ENCODE measurements at regions not wholly inside any gene's neighbourhood (a gene's known extent, or its start where the extent isn't known, plus 50 kb on each side); places are given as distances from the start of the nearest gene placed in this dataset.
"Not testable (repeated sequence)": the region's sequence is repeated elsewhere in the genome, so short reads cannot be mapped to it uniquely, and the experiment has no call there.

GRCh38 chr4:8965896-8966295 lies 94.3 kb upstream of the HMX1 start:
- not testable (repeated sequence) for DNase-seq

DNA sequence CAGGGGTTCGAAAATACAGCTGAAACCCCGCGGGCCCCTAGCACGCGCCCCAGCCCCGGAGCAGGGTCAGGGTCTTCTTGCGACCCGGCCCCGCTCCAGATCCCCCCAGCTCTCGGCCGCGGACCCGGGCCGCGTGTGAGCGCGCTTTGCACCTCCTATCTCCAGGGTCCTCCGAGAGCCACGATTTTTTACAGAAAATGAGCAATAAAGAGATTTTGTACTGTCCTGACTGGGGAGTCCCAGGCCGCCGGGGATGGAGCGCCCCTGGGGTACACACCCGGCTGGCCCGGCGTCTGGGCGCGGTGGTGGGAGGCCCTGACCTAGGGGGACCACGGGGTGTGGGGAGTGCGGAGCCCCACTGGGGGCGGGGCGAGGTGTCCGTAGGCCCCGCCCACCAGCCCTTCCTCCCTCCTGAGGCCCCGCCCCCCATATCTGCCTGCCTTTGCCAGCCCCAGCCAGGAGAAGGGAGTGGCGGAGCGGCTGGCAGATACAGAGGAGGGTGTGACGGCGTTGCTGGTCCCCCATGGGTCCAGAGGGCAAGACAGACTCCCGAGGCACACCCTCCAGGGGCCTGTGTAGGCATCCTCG lies 92.7 kb upstream of the HMX1 start:
- DNase-seq: not testable (repeated sequence)

GRCh38 chr4:8963533-8963932 lies 91.9 kb upstream of the HMX1 start:
- DNase-seq: not testable (repeated sequence)

- peak; percentile 58 for DNase-seq
Observed at GRCh38 chr4:8961343-8961742, 89.7 kb upstream of the HMX1 start.

- not testable (repeated sequence) for DNase-seq
Observed at GRCh38 chr4:8959471-8959870, 87.8 kb upstream of the HMX1 start.

DNA sequence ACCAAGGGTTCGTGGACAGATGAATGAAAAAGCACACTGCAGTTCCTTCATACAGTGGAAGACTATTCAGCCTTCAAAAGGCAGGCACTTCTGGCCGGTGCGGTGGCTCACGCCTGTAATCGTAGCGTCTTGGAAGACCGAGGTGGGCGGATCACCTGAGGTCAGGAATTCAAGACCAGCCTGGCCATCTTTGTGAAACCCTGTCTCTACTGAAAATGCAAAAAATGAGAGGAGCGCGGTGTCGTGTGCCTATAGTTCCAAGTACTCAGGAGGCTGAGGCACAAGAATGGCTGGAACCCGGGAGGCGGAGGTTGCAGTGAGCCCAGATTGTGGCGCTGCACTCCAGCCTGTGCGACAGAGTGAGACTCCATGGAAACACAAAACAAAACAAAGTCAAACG lies 82.4 kb upstream of the HMX1 start:
- DNase-seq: not testable (repeated sequence)

DNA sequence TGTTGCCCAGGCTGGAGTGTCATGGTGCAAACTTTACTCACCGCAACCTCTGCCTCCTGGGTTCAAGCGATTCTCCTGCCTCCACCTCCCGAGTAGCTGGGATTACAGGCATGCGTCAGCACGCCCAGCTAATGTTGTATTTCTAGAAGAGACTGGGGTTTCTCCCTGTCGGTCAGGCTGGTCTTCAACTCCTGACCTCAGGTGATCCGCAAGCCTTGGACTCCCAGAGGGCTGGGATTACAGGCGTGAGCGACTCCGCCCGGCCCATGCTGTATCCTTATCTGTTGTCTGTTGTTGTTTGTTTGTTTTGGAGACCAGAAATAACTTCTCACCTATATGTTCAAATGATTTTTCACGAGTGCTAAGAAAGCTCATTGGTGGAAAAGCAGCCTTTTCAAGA lies 81.2 kb upstream of the HMX1 start:
- DNase-seq: not testable (repeated sequence)

GRCh38 chr4:8952109-8952508 lies 80.5 kb upstream of the HMX1 start:
- DNase-seq: not testable (repeated sequence)

DNA sequence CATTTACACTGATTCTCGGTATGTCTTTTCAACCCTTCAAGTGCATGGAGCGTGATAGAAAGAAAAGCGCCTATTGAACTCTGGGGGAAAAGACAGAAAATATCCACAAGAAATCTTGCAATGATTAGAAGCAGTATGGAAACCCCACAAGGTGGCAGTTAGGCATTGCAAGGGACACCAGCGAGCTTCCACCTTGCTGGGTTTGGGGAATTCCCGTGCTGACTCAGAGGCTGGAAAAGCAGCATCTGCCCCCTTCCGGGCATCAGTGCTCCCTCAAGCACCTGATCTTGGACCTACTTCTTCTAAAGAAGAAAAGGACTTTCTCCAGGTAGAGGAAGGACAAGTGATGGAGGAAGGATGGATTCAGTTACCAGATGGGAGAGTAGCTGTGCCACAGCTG lies 73.9 kb upstream of the HMX1 start:
- DNase-seq: not testable (repeated sequence)

DNA sequence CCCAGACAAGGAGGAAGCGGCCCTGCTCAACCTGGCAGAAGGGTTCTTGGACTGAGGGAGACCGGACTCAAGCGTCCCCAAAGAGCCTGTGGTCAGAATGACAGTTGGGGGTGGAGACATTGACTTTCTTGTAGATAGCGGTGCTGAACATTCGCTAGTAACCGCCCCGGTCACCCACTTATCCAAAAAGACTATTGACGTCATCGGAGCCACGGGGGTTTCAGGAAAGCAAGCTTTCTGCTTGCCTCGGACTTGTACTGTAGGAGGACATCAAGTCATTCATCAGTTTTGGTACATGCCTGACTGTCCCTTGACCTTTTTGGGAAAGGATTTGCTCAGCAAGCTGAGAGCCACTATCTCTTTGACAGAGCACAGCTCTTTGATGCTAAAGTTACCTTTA lies 71.7 kb upstream of the HMX1 start:
- DNase-seq: not testable (repeated sequence)

DNA sequence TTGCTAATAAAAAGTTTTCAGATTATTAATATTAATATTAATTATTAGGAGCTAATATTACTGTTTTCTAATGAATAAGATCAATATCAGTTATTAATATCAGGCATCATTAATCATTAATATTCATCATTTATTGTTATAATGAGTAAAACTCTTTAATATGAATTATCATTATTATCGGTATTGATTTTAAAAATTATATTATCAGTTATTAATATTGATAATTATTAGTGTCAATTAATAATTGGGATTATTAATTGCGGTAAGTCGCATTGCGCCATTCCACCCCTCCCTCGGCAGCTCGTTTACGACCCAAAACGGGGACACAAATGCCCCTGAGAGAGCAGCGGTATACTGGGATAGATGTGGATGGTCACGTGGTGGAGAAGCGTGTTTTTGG lies 70.4 kb upstream of the HMX1 start:
- not testable (repeated sequence) for DNase-seq

DNA sequence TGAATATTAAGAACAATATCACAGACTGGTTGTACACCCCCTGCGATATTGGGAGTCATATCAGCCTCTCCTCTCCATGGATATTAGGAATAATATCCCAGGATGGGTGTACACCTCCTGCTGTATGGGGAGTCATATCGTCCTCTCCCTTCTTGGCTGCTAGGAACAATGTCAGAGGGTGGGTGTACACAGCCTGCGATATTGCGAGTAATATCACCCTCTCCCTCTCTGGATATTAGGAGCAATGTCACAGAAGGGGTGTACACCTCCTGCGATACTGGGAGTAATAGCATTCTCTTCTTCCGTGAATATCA lies 69.8 kb upstream of the HMX1 start:
- not testable (repeated sequence) for DNase-seq

- DNase-seq: peak; percentile 37
Observed at GRCh38 chr4:8940792-8941491, 69.3 kb upstream of the HMX1 start.

GRCh38 chr4:8939840-8940742 lies 68.5 kb upstream of the HMX1 start:
- DNase-seq: no peak

DNA sequence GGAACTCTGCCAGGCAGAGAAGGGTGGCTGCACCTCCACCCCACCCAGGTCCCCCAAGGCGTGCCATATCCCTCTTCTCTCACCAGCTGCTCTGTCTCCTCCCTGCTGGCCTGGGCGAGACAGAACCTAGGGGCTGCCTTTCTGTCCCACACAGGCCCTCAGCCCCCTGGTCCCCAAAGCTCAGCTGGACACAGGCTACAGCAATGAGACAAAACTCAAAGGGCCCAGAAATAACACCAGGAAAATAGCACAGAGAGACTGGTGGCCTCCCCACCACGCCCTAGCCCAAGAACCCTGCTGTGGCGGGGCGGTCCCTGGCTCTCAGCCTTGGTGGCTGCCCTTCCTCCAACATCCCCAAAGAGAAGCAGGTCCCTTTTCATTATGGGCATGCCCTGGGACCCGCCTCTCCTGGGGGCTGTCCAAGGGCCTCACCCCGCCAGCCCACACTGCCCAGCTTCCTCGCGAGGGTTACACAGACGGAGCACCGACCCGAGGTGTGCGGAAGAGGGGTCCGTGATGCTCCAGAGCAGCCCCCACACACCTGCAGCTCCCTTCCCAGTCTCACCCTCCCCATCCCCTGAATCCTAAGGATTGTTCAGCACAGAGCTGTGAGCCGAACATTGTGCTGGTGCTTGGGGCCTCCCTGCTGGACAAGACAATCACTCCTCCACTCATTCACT lies 67.7 kb upstream of the HMX1 start:
- DNase-seq: no peak

DNA sequence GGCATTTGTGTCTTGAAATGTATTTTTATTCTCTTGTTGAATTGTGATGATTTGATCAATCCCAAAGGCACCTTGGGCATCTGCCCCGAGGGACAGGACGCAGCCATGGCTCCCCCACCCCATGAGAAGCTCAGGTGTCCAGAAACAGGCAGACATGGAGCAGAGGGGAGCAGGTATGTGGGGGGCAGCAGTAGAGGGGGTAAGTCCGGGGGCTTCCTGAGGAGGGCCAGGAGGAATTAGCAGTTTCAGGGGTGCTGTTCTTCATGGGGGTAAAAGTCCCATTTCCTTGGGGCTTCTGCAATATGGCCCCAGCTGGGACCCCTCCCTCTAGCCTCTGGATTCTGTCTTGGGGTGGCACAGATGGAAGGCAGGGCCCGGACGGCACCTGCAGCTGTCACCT lies 67.0 kb upstream of the HMX1 start:
- no peak for DNase-seq

DNA sequence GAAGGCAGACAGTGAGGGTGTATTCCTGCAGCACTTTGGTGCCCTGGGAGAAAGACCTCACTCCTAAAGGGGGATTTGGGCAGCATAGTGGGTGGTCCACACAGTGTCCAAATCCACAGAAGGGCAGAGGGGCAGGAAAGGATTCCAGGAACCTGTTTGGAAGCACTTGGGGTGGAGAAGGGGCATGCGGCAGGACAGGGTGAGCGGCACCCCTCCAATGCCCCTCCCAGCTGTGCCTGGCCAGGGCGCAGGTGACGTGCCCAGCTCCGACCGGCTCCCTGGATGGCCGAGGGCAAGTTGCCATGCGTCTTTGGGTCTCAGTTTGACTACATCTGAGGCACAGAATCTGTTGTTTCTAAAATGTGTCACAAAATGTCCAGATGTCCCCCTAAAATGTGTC lies 66.5 kb upstream of the HMX1 start:
- no peak for DNase-seq

DNA sequence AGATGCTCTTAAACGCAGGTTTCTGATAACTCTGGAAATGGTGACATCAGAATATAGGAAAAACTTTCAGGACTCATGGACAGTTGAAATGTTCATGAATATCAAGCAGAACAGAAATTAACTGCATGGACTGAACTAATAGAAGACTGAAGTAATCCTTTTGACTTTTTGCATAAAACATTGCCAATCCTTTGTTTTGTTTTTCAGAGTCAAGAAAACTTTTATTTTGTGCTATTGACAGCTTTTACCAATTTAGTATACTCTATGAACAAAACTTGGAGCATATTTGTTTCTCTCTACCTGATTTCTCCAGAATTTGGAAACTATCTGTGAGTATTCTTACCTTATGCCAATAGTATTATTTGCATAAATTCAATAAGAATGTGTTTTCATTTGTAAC lies 61.2 kb upstream of the HMX1 start:
- DNase-seq: no peak

DNA sequence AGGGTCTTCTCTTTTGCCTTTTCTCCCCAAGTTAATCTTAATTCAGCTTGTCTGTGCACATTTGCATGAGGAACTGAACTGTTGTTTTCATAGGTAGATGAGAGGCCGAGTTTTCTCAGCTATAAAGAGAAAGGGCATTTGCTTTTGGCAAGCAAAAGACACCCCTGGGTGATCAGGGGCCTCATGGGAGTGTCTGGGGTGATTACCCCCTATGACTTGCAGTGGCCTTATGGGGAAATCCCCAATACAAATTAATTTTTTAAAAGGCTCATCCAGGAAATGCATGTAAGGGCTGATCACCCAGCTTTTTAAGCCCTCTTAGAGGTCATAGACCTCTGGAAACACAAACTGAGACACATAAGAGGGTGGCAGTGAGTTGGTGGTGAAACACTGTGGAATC lies 56.4 kb upstream of the HMX1 start:
- no peak for DNase-seq

DNA sequence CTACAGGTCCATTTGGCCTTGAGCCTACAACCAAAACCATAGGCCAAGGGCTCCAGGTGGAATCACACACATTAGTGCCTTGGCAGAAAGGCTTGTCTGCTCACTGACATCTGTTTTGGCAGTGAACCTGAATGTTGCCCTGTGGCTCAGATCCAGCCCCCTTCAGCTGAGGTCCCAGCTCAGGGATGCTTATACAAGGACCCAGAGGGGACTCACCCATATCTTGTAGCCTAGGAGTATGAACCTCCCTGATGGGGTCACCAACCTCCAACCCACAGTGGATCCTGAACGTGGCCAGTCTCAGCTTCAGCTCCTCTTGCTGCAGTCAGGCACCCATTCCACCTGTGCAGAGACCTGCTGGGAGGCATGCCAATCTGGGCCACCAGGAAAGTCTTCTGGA lies 50.8 kb upstream of the HMX1 start:
- no peak for DNase-seq

DNA sequence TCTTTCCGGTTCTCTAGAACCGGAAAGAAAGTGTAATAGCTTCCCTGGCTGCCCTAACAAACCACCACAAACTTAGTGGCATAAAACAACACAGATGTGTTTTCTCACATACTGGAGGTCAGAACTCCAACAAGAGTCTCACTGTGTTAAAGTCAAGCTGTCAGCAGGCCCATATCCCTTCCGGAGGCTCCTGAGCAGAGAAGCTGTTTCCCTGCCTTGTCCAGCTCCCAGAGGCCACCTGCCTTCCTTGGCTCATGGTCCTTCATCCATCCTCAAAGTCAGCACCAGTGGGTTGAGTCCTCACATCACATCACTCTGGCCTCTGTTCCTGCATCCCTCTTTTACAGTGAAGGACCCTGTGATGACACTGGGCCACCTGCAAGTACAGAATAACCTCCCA lies 49.8 kb upstream of the HMX1 start:
- DNase-seq: no peak

Measured in DMS53 (cell line).